Lung (tissue), 11 donors: ENCODE measurements at regions not wholly inside any gene's neighbourhood (a gene's known extent, or its start where the extent isn't known, plus 50 kb on each side); places are given as distances from the start of the nearest gene placed in this dataset.

Experiments used
- ATAC-seq: fragments of 200-7000 bp; cut with Tn5 transposase; one replicate; pipeline ENCODE4 v1.9.1; 2020; ENCODE audit warnings: moderate number of reproducible peaks; ENCODE audit not compliant: insufficient read depth, low FRiP score
- DNase-seq, 3 donors: peaks; one replicate each; pipeline ENCODE4 v3.0.0-alpha.2; 2013 to 2017
- H3K27ac ChIP-seq, 2 donors: one replicate each; pipeline ENCODE4 v1.5.1; 2013; ENCODE audit warnings: mild to moderate bottlenecking in 2 of 2, moderate library complexity in 2 of 2, control low read depth in 1 of 2, inconsistent platforms in 1 of 2, low read depth in 1 of 2, low read length in 1 of 2
- H3K27me3 ChIP-seq, 3 donors: one replicate each; pipeline ENCODE4 v1.5.1; 2013; ENCODE audit warnings: low read length in 2 of 3; ENCODE audit not compliant: control insufficient read depth in 3 of 3, insufficient read depth in 3 of 3
- H3K36me3 ChIP-seq, 4 donors: one replicate each; pipeline ENCODE4 v1.5.1; 2013; ENCODE audit warnings: low read length in 4 of 4, mild to moderate bottlenecking in 1 of 4, moderate library complexity in 1 of 4; ENCODE audit not compliant: control insufficient read depth in 4 of 4, insufficient read depth in 4 of 4
- H3K4me1 ChIP-seq, 5 donors: one replicate each; pipeline ENCODE4 v1.5.1; 2013; ENCODE audit warnings: low read length in 5 of 5, mild to moderate bottlenecking in 2 of 5, moderate library complexity in 1 of 5; ENCODE audit not compliant: control insufficient read depth in 5 of 5, insufficient read depth in 5 of 5
- H3K4me3 ChIP-seq: one replicate; pipeline ENCODE4 v1.5.1; 2013; ENCODE audit warnings: mild to moderate bottlenecking, control low read depth, moderate library complexity
- H3K9ac ChIP-seq, 2 donors: one replicate each; pipeline ENCODE4 v1.5.1; 2013; ENCODE audit warnings: low read length in 2 of 2, control low read depth in 1 of 2; ENCODE audit not compliant: insufficient read depth in 1 of 2
- H3K9me3 ChIP-seq, 4 donors: one replicate each; pipeline ENCODE4 v1.5.1; 2013; ENCODE audit warnings: low read length in 3 of 4, mild to moderate bottlenecking in 1 of 4, moderate library complexity in 1 of 4; ENCODE audit not compliant: control insufficient read depth in 4 of 4, insufficient read depth in 3 of 4
- WGBS, 2 donors: extraction: QIAGEN DNeasy Blood & Tissue Kit; methylation state at CpG; one replicate each; pipeline ENCODE4 v1.1.7; 2013; 5-methylcytosine and 5-hydroxymethylcytosine counted together
- TF ChIP-seq, protein P1 (sequence below): IDR thresholded peaks from 2 replicates; pipeline ENCODE4 v1.5.1; 2012; ENCODE audit warnings: mild to moderate bottlenecking; ENCODE audit errors: control extremely low read depth, extremely low read depth
- donor health status: control.
- donor health status: control.
- donor health status: Bipolar disorder and iron deficiency.
- donor health status: healthy.
- donor health status: DM: yes; HTN: yes; CAD: no.

DNA sequence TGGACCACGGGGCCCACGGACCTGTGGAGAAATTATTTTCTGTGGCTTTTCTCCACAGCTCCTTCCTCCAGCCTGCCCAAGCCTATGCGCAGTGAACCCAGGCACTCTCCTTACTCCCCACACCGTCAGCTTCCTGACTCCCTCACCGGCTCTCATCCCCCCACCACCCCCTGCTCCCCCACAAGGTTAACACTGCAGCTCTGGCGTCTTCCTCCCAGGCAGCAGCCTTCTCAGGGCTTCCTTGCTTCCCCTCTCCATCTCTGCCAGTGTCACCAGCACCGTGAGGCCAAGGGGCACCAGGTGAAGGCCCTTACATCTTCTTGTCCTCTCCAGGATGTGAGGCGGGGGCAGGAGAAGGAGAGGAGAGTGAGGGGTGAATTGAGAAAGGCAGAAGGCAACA, 168.3 kb upstream of the TLE3 start:
- Histone ChIP-seq H3K4me3 (no peak overlapping the region), H3K27ac (peak overlapping the region in 1 of 2 donors; percentile 2), H3K9ac (no peak overlapping the region), H3K4me1 (peaks cover 4 to 29% (median 12%) of the 10 kb centered on the region in 5 donors), H3K36me3 (no peaks in the 10 kb centered on the region), H3K27me3 (no peaks in the 10 kb centered on the region), H3K9me3 (no peaks in the 10 kb centered on the region)
- ATAC-seq (no peak), DNase-seq (no peak)
- TF ChIP-seq, protein P1, sequence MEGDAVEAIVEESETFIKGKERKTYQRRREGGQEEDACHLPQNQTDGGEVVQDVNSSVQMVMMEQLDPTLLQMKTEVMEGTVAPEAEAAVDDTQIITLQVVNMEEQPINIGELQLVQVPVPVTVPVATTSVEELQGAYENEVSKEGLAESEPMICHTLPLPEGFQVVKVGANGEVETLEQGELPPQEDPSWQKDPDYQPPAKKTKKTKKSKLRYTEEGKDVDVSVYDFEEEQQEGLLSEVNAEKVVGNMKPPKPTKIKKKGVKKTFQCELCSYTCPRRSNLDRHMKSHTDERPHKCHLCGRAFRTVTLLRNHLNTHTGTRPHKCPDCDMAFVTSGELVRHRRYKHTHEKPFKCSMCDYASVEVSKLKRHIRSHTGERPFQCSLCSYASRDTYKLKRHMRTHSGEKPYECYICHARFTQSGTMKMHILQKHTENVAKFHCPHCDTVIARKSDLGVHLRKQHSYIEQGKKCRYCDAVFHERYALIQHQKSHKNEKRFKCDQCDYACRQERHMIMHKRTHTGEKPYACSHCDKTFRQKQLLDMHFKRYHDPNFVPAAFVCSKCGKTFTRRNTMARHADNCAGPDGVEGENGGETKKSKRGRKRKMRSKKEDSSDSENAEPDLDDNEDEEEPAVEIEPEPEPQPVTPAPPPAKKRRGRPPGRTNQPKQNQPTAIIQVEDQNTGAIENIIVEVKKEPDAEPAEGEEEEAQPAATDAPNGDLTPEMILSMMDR, result no peak
- 39 to 72% methylated on average over 8 of the region's 8 CpGs for WGBS, 2 donors

DNA sequence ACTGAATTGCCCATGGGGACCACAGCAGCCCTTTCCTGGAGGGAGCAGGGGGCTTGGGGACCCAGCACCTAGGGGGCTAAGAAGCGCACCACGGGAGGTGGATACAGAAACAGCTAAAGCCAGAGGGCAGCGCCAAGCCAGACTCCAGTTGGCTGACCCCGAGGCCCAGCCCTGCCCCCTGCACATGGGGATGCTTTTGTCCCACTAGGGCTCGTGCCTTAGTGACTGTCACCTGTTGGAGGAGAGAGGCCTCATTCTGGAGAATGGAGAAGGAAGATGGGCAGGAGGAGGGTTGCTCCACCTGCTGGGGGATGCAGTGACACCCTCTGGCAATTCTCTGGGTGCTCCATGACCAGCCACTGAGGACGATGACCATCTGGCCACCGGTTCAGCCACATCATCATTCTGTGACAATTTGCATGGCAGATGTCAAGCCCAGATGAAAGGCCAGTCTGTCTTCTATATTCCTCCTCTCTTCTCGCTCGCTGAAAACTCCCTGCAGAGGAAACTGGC, 167.8 kb upstream of the TLE3 start:
- no peaks in the 10 kb centered on the region for H3K27me3 ChIP-seq
- TF ChIP-seq, protein P1, result no peak
- no peaks in the 10 kb centered on the region for H3K36me3 ChIP-seq
- no peak for ATAC-seq
- H3K4me3 ChIP-seq, result no peak overlapping the region
- no peaks in the 10 kb centered on the region for H3K9me3 ChIP-seq
- 78 to 90% methylated on average over 9 of the region's 9 CpGs for WGBS, 2 donors
- H3K9ac ChIP-seq, result no peak overlapping the region
- no peak for DNase-seq
- H3K27ac ChIP-seq, result no peak overlapping the region
- H3K4me1 ChIP-seq, result peaks cover 4 to 28% (median 12%) of the 10 kb centered on the region in 5 donors

DNA sequence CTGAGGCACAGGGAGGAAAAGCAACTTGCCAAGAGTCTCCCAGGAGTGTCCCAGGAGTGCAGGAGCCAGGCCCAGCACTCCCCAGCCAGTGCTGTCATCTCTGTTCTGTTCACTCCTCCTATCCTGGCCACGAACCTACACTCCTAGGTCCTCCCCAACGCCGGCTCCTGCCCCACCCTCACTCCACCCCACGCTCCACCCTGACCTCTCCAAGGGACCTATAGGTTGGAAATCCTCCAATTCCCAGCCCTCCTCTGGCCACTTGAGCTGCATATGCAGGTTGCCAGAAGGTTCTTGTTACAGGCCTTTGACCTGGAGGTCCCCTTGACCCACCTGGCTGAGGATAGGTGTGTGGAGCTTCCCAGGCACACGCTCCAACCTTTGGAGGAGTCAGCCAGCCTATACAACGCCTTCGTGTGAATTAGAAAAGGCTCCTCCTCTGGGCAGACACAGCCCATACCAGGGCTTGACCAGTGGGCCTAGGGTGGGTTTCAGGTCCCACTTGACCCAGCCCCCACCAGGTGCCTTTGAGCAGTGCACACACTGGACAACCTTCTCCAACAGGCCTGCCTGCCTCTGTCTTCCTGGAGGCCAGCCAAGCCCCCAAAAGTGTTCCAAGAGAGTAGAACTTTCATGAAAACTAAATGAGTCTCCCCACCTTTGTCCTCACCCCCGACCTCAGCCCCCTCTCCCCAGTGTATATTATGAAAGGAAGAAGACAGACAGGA, 167.2 kb upstream of the TLE3 start:
- ATAC-seq (no peak), DNase-seq (no peak)
- no peaks in the 10 kb centered on the region for H3K27me3 ChIP-seq
- no peaks in the 10 kb centered on the region for H3K36me3 ChIP-seq
- TF ChIP-seq, protein P1, result no peak
- no peaks in the 10 kb centered on the region for H3K9me3 ChIP-seq
- H3K4me1 ChIP-seq, result peaks cover 4 to 22% (median 12%) of the 10 kb centered on the region in 5 donors
- H3K9ac ChIP-seq, result no peak overlapping the region
- no peak overlapping the region for H3K27ac ChIP-seq
- WGBS, 2 donors, result 63 to 74% methylated on average over 8 of the region's 8 CpGs
- H3K4me3 ChIP-seq, result no peak overlapping the region
